ENCODE measurements at regions not wholly inside any gene's neighbourhood (a gene's known extent, or its start where the extent isn't known, plus 50 kb on each side); places are given as distances from the start of the nearest gene placed in this dataset.

- TF ChIP-seq, protein P1, sequence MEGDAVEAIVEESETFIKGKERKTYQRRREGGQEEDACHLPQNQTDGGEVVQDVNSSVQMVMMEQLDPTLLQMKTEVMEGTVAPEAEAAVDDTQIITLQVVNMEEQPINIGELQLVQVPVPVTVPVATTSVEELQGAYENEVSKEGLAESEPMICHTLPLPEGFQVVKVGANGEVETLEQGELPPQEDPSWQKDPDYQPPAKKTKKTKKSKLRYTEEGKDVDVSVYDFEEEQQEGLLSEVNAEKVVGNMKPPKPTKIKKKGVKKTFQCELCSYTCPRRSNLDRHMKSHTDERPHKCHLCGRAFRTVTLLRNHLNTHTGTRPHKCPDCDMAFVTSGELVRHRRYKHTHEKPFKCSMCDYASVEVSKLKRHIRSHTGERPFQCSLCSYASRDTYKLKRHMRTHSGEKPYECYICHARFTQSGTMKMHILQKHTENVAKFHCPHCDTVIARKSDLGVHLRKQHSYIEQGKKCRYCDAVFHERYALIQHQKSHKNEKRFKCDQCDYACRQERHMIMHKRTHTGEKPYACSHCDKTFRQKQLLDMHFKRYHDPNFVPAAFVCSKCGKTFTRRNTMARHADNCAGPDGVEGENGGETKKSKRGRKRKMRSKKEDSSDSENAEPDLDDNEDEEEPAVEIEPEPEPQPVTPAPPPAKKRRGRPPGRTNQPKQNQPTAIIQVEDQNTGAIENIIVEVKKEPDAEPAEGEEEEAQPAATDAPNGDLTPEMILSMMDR (IDR thresholded peaks at IDR 0.05; ENCODE audit: poor library complexity, severe bottlenecking): no peak
- TF ChIP-seq EZH2 (IDR thresholded peaks at IDR 0.05; ENCODE audit: borderline replicate concordance, insufficient read depth, low read length, poor library complexity, severe bottlenecking): no peak
Measured at GRCh38 chr15:39282663-39283208, 298.1 kb upstream of the THBS1 start.
